ENCODE measurements at regions not wholly inside any gene's neighbourhood (a gene's known extent, or its start where the extent isn't known, plus 50 kb on each side); places are given as distances from the start of the nearest gene placed in this dataset.

DNA sequence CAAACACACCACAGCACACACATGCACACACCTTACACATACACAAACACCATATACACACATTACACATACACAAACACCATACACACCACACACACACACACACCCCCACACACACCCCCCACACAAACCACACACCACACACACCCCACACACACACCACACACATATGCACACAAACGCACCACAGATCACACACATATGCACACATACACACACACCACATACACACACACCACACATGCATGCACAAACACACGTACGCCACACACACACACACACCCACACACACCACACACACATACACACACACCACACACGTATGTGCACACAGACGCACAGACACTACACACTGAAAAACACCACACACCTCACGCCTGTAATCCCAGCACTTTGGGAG, 166.0 kb downstream of the AHSP start (continued):
- TF ChIP-seq, protein P1, sequence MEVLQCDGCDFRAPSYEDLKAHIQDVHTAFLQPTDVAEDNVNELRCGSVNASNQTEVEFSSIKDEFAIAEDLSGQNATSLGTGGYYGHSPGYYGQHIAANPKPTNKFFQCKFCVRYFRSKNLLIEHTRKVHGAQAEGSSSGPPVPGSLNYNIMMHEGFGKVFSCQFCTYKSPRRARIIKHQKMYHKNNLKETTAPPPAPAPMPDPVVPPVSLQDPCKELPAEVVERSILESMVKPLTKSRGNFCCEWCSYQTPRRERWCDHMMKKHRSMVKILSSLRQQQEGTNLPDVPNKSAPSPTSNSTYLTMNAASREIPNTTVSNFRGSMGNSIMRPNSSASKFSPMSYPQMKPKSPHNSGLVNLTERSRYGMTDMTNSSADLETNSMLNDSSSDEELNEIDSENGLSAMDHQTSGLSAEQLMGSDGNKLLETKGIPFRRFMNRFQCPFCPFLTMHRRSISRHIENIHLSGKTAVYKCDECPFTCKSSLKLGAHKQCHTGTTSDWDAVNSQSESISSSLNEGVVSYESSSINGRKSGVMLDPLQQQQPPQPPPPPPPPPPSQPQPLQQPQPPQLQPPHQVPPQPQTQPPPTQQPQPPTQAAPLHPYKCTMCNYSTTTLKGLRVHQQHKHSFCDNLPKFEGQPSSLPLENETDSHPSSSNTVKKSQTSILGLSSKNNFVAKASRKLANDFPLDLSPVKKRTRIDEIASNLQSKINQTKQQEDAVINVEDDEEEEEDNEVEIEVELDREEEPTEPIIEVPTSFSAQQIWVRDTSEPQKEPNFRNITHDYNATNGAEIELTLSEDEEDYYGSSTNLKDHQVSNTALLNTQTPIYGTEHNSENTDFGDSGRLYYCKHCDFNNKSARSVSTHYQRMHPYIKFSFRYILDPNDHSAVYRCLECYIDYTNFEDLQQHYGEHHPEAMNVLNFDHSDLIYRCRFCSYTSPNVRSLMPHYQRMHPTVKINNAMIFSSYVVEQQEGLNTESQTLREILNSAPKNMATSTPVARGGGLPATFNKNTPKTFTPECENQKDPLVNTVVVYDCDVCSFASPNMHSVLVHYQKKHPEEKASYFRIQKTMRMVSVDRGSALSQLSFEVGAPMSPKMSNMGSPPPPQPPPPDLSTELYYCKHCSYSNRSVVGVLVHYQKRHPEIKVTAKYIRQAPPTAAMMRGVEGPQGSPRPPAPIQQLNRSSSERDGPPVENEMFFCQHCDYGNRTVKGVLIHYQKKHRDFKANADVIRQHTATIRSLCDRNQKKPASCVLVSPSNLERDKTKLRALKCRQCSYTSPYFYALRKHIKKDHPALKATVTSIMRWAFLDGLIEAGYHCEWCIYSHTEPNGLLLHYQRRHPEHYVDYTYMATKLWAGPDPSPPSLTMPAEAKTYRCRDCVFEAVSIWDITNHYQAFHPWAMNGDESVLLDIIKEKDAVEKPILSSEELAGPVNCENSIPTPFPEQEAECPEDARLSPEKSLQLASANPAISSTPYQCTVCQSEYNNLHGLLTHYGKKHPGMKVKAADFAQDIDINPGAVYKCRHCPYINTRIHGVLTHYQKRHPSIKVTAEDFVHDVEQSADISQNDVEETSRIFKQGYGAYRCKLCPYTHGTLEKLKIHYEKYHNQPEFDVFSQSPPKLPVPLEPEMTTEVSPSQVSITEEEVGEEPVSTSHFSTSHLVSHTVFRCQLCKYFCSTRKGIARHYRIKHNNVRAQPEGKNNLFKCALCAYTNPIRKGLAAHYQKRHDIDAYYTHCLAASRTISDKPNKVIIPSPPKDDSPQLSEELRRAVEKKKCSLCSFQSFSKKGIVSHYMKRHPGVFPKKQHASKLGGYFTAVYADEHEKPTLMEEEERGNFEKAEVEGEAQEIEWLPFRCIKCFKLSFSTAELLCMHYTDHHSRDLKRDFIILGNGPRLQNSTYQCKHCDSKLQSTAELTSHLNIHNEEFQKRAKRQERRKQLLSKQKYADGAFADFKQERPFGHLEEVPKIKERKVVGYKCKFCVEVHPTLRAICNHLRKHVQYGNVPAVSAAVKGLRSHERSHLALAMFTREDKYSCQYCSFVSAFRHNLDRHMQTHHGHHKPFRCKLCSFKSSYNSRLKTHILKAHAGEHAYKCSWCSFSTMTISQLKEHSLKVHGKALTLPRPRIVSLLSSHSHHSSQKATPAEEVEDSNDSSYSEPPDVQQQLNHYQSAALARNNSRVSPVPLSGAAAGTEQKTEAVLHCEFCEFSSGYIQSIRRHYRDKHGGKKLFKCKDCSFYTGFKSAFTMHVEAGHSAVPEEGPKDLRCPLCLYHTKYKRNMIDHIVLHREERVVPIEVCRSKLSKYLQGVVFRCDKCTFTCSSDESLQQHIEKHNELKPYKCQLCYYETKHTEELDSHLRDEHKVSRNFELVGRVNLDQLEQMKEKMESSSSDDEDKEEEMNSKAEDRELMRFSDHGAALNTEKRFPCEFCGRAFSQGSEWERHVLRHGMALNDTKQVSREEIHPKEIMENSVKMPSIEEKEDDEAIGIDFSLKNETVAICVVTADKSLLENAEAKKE (CRISPR knock-in tag; IDR thresholded peaks at IDR 0.05) = no peak
- TF ChIP-seq, protein P2, sequence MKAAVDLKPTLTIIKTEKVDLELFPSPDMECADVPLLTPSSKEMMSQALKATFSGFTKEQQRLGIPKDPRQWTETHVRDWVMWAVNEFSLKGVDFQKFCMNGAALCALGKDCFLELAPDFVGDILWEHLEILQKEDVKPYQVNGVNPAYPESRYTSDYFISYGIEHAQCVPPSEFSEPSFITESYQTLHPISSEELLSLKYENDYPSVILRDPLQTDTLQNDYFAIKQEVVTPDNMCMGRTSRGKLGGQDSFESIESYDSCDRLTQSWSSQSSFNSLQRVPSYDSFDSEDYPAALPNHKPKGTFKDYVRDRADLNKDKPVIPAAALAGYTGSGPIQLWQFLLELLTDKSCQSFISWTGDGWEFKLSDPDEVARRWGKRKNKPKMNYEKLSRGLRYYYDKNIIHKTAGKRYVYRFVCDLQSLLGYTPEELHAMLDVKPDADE (IDR thresholded peaks at IDR 0.05) = no peak
- TF ChIP-seq ZNF331 (CRISPR knock-in tag; IDR thresholded peaks at IDR 0.05; ENCODE audit: low read depth) (no peak), STAT1 (IDR thresholded peaks at IDR 0.05; ENCODE audit: unreplicated experiment) (no peak), CREB1 (CRISPR knock-in tag; IDR thresholded peaks at IDR 0.05; ENCODE audit: low read depth) (no peak)

DNA sequence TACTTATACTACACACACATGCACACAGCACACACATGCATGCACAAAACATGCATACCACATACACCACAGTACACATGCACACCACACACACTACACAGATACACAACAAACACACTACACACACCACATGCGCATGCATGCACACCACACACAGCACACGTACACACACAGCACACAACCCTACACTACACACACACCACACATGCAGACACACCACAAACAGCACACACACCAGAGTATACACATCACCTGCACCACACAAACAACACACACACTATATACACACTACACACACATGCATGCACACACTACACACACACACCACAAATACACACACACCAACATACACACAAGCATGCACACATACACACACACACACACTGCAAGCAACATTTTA, 166.8 kb downstream of the AHSP start:
- TF ChIP-seq EZH2 (IDR thresholded peaks at IDR 0.05; ENCODE audit: low read depth, unreplicated experiment) (no peak), EZH2phosphoT487 (IDR thresholded peaks at IDR 0.05; ENCODE audit: unreplicated experiment) (no peak), ZNF114 (CRISPR knock-in tag; IDR thresholded peaks at IDR 0.05) (no peak)
- Mint-ChIP-seq H3K27me3 (ENCODE audit: insufficient read depth, low read depth, poor library complexity) (peaks cover 5% of the 10 kb centered on the region), H3K36me3 (ENCODE audit: low read depth) (no peaks in the 10 kb centered on the region), H3K4me1 (no peaks in the 10 kb centered on the region), H3K27ac (no peak overlapping the region), H3K4me3 (no peak overlapping the region), H3K9me3 (peaks cover 21% of the 10 kb centered on the region)
- Histone ChIP-seq H3K36me3 (ENCODE audit: insufficient read depth) (no peaks in the 10 kb centered on the region), H2AFZ (no peak overlapping the region), H3K4me1 (ENCODE audit: insufficient read depth) (no peaks in the 10 kb centered on the region), H3K4me2 (no peak overlapping the region), H3K27ac (ENCODE audit: low read depth) (no peak overlapping the region), H4K20me1 (replicated peaks; ENCODE audit: insufficient read depth) (no peaks in the 10 kb centered on the region), H3K27me3 (ENCODE audit: insufficient read depth) (no peaks in the 10 kb centered on the region), H3K4me3 (no peak overlapping the region), H3K79me2 (replicated peaks; ENCODE audit: insufficient read depth) (no peaks in the 10 kb centered on the region), H3F3A (replicated peaks; ENCODE audit: low read depth) (no peaks in the 10 kb centered on the region), H3K9me2 (ENCODE audit: insufficient read depth) (no peaks in the 10 kb centered on the region)
- no peak for ATAC-seq
- DNase-seq (ENCODE audit: low spot score) = no peak
